B cell (primary cell): ENCODE measurements at regions not wholly inside any gene's neighbourhood (a gene's known extent, or its start where the extent isn't known, plus 50 kb on each side); places are given as distances from the start of the nearest gene placed in this dataset.

Experiments used
- ATAC-seq: fragments of 200-7000 bp; cut with Tn5 transposase; one replicate; pipeline ENCODE4 v1.10.0; 2021; ENCODE audit warnings: low read depth, mild to moderate bottlenecking, moderate number of reproducible peaks, moderate library complexity
- CTCF ChIA-PET: fragments of 350-600 bp; sonication (Branson Sonifier 250); formaldehyde crosslinking; loops from one replicate; lab custom pipeline; 2021; ENCODE audit warnings: antibody characterized with exemption, inconsistent platforms; lab: Charles Lee
- POLR2A ChIA-PET: fragments of 350-600 bp; sonication (Branson Sonifier 250); formaldehyde crosslinking; loops from one replicate; lab custom pipeline; 2021; ENCODE audit warnings: antibody characterized with exemption; lab: Charles Lee
- DNase-seq: peaks from one replicate; pipeline ENCODE4 v3.0.0; 2013
- H2AFZ ChIP-seq: 2 replicates; pipeline ENCODE4 v1.6.1; 2012; ENCODE audit warnings: mild to moderate bottlenecking, low read depth, low read length; ENCODE audit not compliant: insufficient read depth, poor library complexity, severe bottlenecking
- H3K27ac ChIP-seq, 2 donors: 1 replicate in 1 of 2; 2 replicates in 1 of 2; pipeline ENCODE4 v1.5.1; 2012 to 2013; ENCODE audit warnings: low read length in 2 of 2, mild to moderate bottlenecking in 2 of 2, moderate library complexity in 1 of 2
- H3K27me3 ChIP-seq, 4 experiments: fragments of 200-600 bp in 1 of 4; sonication (generic) in 1 of 4; replicated peaks in 1 of 4; 1 replicate in 2 of 4; 2 replicates in 2 of 4; pipeline versions ENCODE4 v1.6.1 to v1.7.0; 2013 to 2016; ENCODE audit warnings: low read length in 3 of 4, mild to moderate bottlenecking in 2 of 4, mixed read lengths in 1 of 4, moderate library complexity in 1 of 4; ENCODE audit not compliant: insufficient read depth in 4 of 4, control insufficient read depth in 3 of 4; ENCODE audit errors: control extremely low read depth in 1 of 4
- H3K36me3 ChIP-seq, 2 experiments: replicated peaks in 1 of 2; 1 replicate in 1 of 2; 2 replicates in 1 of 2; pipeline versions ENCODE4 v1.6.1 to v1.7.1; 2013; ENCODE audit warnings: low read length in 1 of 2; ENCODE audit not compliant: insufficient read depth in 2 of 2, control insufficient read depth in 1 of 2; ENCODE audit errors: control extremely low read depth in 1 of 2, extremely low read depth in 1 of 2
- H3K4me1 ChIP-seq, 2 donors: fragments of 200-600 bp in 1 of 2; sonication (generic) in 1 of 2; 1 replicate in 1 of 2; 2 replicates in 1 of 2; pipeline versions ENCODE4 v1.5.1 to v1.6.1; 2013 to 2017; ENCODE audit warnings: low read length in 2 of 2; ENCODE audit not compliant: control insufficient read depth in 2 of 2, insufficient read depth in 2 of 2
- H3K4me2 ChIP-seq: replicated peaks from 2 replicates; pipeline ENCODE3; 2012; ENCODE audit warnings: mild to moderate bottlenecking, low read depth, low read length; ENCODE audit not compliant: poor library complexity, severe bottlenecking
- H3K4me3 ChIP-seq, 5 experiments: fragments of 200-600 bp in 1 of 5; sonication (generic) in 1 of 5; 1 replicate in 3 of 5; 2 replicates in 2 of 5; pipeline versions ENCODE4 v1.5.1 to v1.7.0; 2011 to 2016; ENCODE audit warnings: low read length in 4 of 5, mild to moderate bottlenecking in 4 of 5, low read depth in 2 of 5, control low read depth in 1 of 5, moderate library complexity in 1 of 5; ENCODE audit not compliant: insufficient read depth in 1 of 5; ENCODE audit errors: control extremely low read depth in 1 of 5, extremely low read depth in 1 of 5
- H3K79me2 ChIP-seq: fragments of 200-600 bp; sonication (generic); one replicate; pipeline ENCODE4 v1.6.0; 2016; ENCODE audit warnings: low read length; ENCODE audit not compliant: control insufficient read depth, insufficient read depth
- H3K9ac ChIP-seq: fragments of 200-600 bp; sonication (generic); 2 replicates; pipeline ENCODE4 v1.6.1; 2017; ENCODE audit warnings: mild to moderate bottlenecking, low read length, moderate library complexity
- H3K9me3 ChIP-seq, 3 donors: one replicate each; pipeline versions ENCODE4 v1.6.1 to v1.7.1; 2013; ENCODE audit warnings: low read length in 2 of 3; ENCODE audit not compliant: control insufficient read depth in 2 of 3, insufficient read depth in 1 of 3; ENCODE audit errors: control extremely low read depth in 1 of 3
- H4K20me1 ChIP-seq: 2 replicates; pipeline ENCODE4 v1.6.0; 2012; ENCODE audit warnings: mild to moderate bottlenecking, low read length; ENCODE audit not compliant: insufficient read depth, control insufficient read depth, poor library complexity, severe bottlenecking
- H3K27ac Mint-ChIP-seq: one replicate; pipeline ENCODE4 v1.8.0; 2021; ENCODE audit warnings: mixed read lengths
- H3K27me3 Mint-ChIP-seq: one replicate; pipeline ENCODE4 v1.8.0; 2021; ENCODE audit warnings: mixed read lengths
- H3K4me1 Mint-ChIP-seq: one replicate; pipeline ENCODE4 v1.8.0; 2021; ENCODE audit warnings: mixed read lengths
- H3K4me3 Mint-ChIP-seq: one replicate; pipeline ENCODE4 v1.8.0; 2021; ENCODE audit warnings: mixed read lengths
- H3K9me3 Mint-ChIP-seq: one replicate; pipeline ENCODE4 v1.8.0; 2022; ENCODE audit warnings: mixed read lengths; ENCODE audit not compliant: insufficient read depth
- CTCF ChIP-seq: fragments of 200-600 bp; IDR thresholded peaks from one replicate; pipeline ENCODE4 v1.8.0; 2022; ENCODE audit warnings: antibody characterized with exemption, mild to moderate bottlenecking
- EZH2 ChIP-seq: IDR thresholded peaks from 2 replicates; pipeline ENCODE4 v1.6.1; 2012; ENCODE audit warnings: borderline replicate concordance, low read depth, mild to moderate bottlenecking, moderate library complexity, low read length; ENCODE audit not compliant: insufficient read depth, poor library complexity, severe bottlenecking
- WGBS: methylation state at CpG from one replicate; pipeline ENCODE4 v1.1.5; 2013; ENCODE audit warnings: missing lambda C conversion rate; ENCODE audit not compliant: insufficient coverage; 5-methylcytosine and 5-hydroxymethylcytosine counted together
- intact Hi-C: fragments of 100-400 bp; cut with micrococcal nuclease; formaldehyde crosslinking; loops from one replicate; pipeline ENCODE4 v1.10.0; 2022

GRCh38 chr6:121847806-121848522 is 412.5 kb downstream of the GJA1 start:
- no peak overlapping the region for H3K27ac Mint-ChIP-seq
- Histone ChIP-seq H3K9ac (no peak overlapping the region), H3K36me3 (no peaks in the 10 kb centered on the region), H3K79me2 (no peaks in the 10 kb centered on the region), H3K4me3 (no peak overlapping the region), H3K9me3 (no peaks in the 10 kb centered on the region), H3K4me1 (no peaks in the 10 kb centered on the region), H2AFZ (no peak overlapping the region), H4K20me1 (no peaks in the 10 kb centered on the region), H3K4me2 (no peak overlapping the region), H3K27ac (no peak overlapping the region), H3K27me3 (no peaks in the 10 kb centered on the region)
- ChIA-PET POLR2A (no interaction called here), CTCF (no interaction called here)
- TF ChIP-seq EZH2 (no peak), CTCF (no peak)
- intact Hi-C loops, result no loop called here
- no peaks in the 10 kb centered on the region for H3K9me3 Mint-ChIP-seq
- no peaks in the 10 kb centered on the region for H3K27me3 Mint-ChIP-seq
- WGBS, result 88% methylated on average over 2 of the region's 4 CpGs
- no peaks in the 10 kb centered on the region for H3K4me1 Mint-ChIP-seq
- no peak overlapping the region for H3K4me3 Mint-ChIP-seq
- DNase-seq (no peak), ATAC-seq (no peak)

GRCh38 chr6:121848523-121849255 is 413.2 kb downstream of the GJA1 start:
- no peaks in the 10 kb centered on the region for H3K27me3 Mint-ChIP-seq
- no peak overlapping the region for H3K27ac ChIP-seq
- intact Hi-C loops, result no loop called here
- TF ChIP-seq EZH2, result no peak
- TF ChIP-seq CTCF, result no peak
- H3K9me3 ChIP-seq, result no peaks in the 10 kb centered on the region
- no peak overlapping the region for H3K4me3 ChIP-seq
- no peak overlapping the region for H2AFZ ChIP-seq
- POLR2A ChIA-PET, result no interaction called here
- no peaks in the 10 kb centered on the region for H3K4me1 Mint-ChIP-seq
- no peak overlapping the region for H3K4me3 Mint-ChIP-seq
- 100% methylated on average over 1 of the region's 6 CpGs for WGBS
- ATAC-seq (no peak), DNase-seq (no peak)
- CTCF ChIA-PET, result interaction anchor here (1.6 kb wide), 1 partner anchor 793 kb away, joined by 5 read pairs; no protein-coding TSS in a partner anchor
- H3K79me2 ChIP-seq, result no peaks in the 10 kb centered on the region
- no peak overlapping the region for H3K9ac ChIP-seq
- no peaks in the 10 kb centered on the region for H3K27me3 ChIP-seq
- no peaks in the 10 kb centered on the region for H3K9me3 Mint-ChIP-seq
- H3K4me2 ChIP-seq, result no peak overlapping the region
- no peaks in the 10 kb centered on the region for H3K36me3 ChIP-seq
- H3K4me1 ChIP-seq, result no peaks in the 10 kb centered on the region
- H3K27ac Mint-ChIP-seq, result no peak overlapping the region
- H4K20me1 ChIP-seq, result no peaks in the 10 kb centered on the region
